ENCODE measurements at regions not wholly inside any gene's neighbourhood (a gene's known extent, or its start where the extent isn't known, plus 50 kb on each side); places are given as distances from the start of the nearest gene placed in this dataset.
"Not testable (repeated sequence)": the region's sequence is repeated elsewhere in the genome, so short reads cannot be mapped to it uniquely, and the experiment has no call there.

GRCh38 chr16:32947336-32947735, 246.7 kb upstream of the TP53TG3C start:
- H3K4me1 ChIP-seq; DNase-seq (ENCODE audit: low spot score in 2 of 2); in situ Hi-C loops (cut with MboI; ENCODE audit: low sequenced_read_pairs); H3K36me3 ChIP-seq (replicated peaks); H3K4me3 ChIP-seq; H3K9me3 ChIP-seq; H3K27me3 ChIP-seq (ENCODE audit: low read depth): not testable (repeated sequence)

GRCh38 chr16:32946041-32946560, 247.9 kb upstream of the TP53TG3C start:
- H3K4me1 ChIP-seq; H3K36me3 ChIP-seq (replicated peaks); in situ Hi-C loops (cut with MboI; ENCODE audit: low sequenced_read_pairs); DNase-seq (ENCODE audit: low spot score in 2 of 2); H3K4me3 ChIP-seq; H3K9me3 ChIP-seq; H3K27me3 ChIP-seq (ENCODE audit: low read depth): not testable (repeated sequence)

GRCh38 chr16:32945311-32945710, 248.7 kb upstream of the TP53TG3C start:
- in situ Hi-C loops (cut with MboI; ENCODE audit: low sequenced_read_pairs); H3K36me3 ChIP-seq (replicated peaks): not testable (repeated sequence)

GRCh38 chr16:32939845-32940244, 254.2 kb upstream of the TP53TG3C start:
- H3K4me3 ChIP-seq; H3K27me3 ChIP-seq (ENCODE audit: low read depth); in situ Hi-C loops (cut with MboI; ENCODE audit: low sequenced_read_pairs); H3K36me3 ChIP-seq (replicated peaks); DNase-seq (ENCODE audit: low spot score in 2 of 2); H3K4me1 ChIP-seq; H3K9me3 ChIP-seq: not testable (repeated sequence)

More at GRCh38 chr16:32945311-32945710, 248.7 kb upstream of the TP53TG3C start:
- H3K27me3 ChIP-seq (ENCODE audit: low read depth); H3K9me3 ChIP-seq; DNase-seq (ENCODE audit: low spot score in 2 of 2); H3K4me3 ChIP-seq; H3K4me1 ChIP-seq: not testable (repeated sequence)

GRCh38 chr16:32937929-32938328, 256.1 kb upstream of the TP53TG3C start:
- in situ Hi-C loops (cut with MboI; ENCODE audit: low sequenced_read_pairs); H3K9me3 ChIP-seq; DNase-seq (ENCODE audit: low spot score in 2 of 2); H3K4me3 ChIP-seq; H3K27me3 ChIP-seq (ENCODE audit: low read depth); H3K36me3 ChIP-seq (replicated peaks); H3K4me1 ChIP-seq: not testable (repeated sequence)

GRCh38 chr16:32932240-32933040, 256.5 kb upstream of the TP53TG3 start:
- H3K27me3 ChIP-seq (ENCODE audit: low read depth); H3K9me3 ChIP-seq; in situ Hi-C loops (cut with MboI; ENCODE audit: low sequenced_read_pairs); H3K4me1 ChIP-seq; H3K4me3 ChIP-seq; H3K36me3 ChIP-seq (replicated peaks): not testable (repeated sequence)
- DNase-seq (ENCODE audit: low spot score in 2 of 2), result peak in 1 of 2 experiments; percentile 8

GRCh38 chr16:32925192-32925591, 249.2 kb upstream of the TP53TG3 start:
- H3K4me3 ChIP-seq; H3K36me3 ChIP-seq (replicated peaks); H3K9me3 ChIP-seq; in situ Hi-C loops (cut with MboI; ENCODE audit: low sequenced_read_pairs); H3K27me3 ChIP-seq (ENCODE audit: low read depth); DNase-seq (ENCODE audit: low spot score in 2 of 2); H3K4me1 ChIP-seq: not testable (repeated sequence)

GRCh38 chr16:32922578-32922977, 246.6 kb upstream of the TP53TG3 start:
- in situ Hi-C loops (cut with MboI; ENCODE audit: low sequenced_read_pairs); H3K4me3 ChIP-seq; H3K9me3 ChIP-seq; H3K4me1 ChIP-seq; H3K27me3 ChIP-seq (ENCODE audit: low read depth); DNase-seq (ENCODE audit: low spot score in 2 of 2); H3K36me3 ChIP-seq (replicated peaks): not testable (repeated sequence)

GRCh38 chr16:32915346-32915745, 239.4 kb upstream of the TP53TG3 start:
- DNase-seq (ENCODE audit: low spot score in 2 of 2); H3K4me1 ChIP-seq; in situ Hi-C loops (cut with MboI; ENCODE audit: low sequenced_read_pairs); H3K4me3 ChIP-seq; H3K9me3 ChIP-seq; H3K27me3 ChIP-seq (ENCODE audit: low read depth); H3K36me3 ChIP-seq (replicated peaks): not testable (repeated sequence)

GRCh38 chr16:32897782-32898181, 221.8 kb upstream of the TP53TG3 start:
- H3K4me3 ChIP-seq; H3K36me3 ChIP-seq (replicated peaks); H3K27me3 ChIP-seq (ENCODE audit: low read depth); H3K4me1 ChIP-seq; H3K9me3 ChIP-seq; in situ Hi-C loops (cut with MboI; ENCODE audit: low sequenced_read_pairs): not testable (repeated sequence)
- peak in 1 of 2 experiments; percentile 30 for DNase-seq (ENCODE audit: low spot score in 2 of 2)

- H3K27me3 ChIP-seq (ENCODE audit: low read depth); H3K36me3 ChIP-seq (replicated peaks); H3K9me3 ChIP-seq; H3K4me1 ChIP-seq; DNase-seq (ENCODE audit: low spot score in 2 of 2); in situ Hi-C loops (cut with MboI; ENCODE audit: low sequenced_read_pairs); H3K4me3 ChIP-seq: not testable (repeated sequence)
Observed at GRCh38 chr16:32885392-32885791, 209.4 kb upstream of the TP53TG3 start.

- DNase-seq (ENCODE audit: low spot score in 2 of 2); H3K4me3 ChIP-seq; H3K4me1 ChIP-seq; H3K9me3 ChIP-seq; H3K36me3 ChIP-seq (replicated peaks); in situ Hi-C loops (cut with MboI; ENCODE audit: low sequenced_read_pairs); H3K27me3 ChIP-seq (ENCODE audit: low read depth): not testable (repeated sequence)
Observed at GRCh38 chr16:32884556-32884955, 208.6 kb upstream of the TP53TG3 start.

GRCh38 chr16:32882328-32882857, 206.4 kb upstream of the TP53TG3 start:
- DNase-seq (ENCODE audit: low spot score in 2 of 2); H3K9me3 ChIP-seq; H3K4me3 ChIP-seq; H3K27me3 ChIP-seq (ENCODE audit: low read depth); H3K36me3 ChIP-seq (replicated peaks); in situ Hi-C loops (cut with MboI; ENCODE audit: low sequenced_read_pairs); H3K4me1 ChIP-seq: not testable (repeated sequence)

- in situ Hi-C loops (cut with MboI; ENCODE audit: low sequenced_read_pairs); H3K4me1 ChIP-seq; H3K4me3 ChIP-seq; DNase-seq (ENCODE audit: low spot score in 2 of 2); H3K36me3 ChIP-seq (replicated peaks); H3K27me3 ChIP-seq (ENCODE audit: low read depth); H3K9me3 ChIP-seq: not testable (repeated sequence)
Observed at GRCh38 chr16:32881631-32882030, 205.7 kb upstream of the TP53TG3 start.

All from HAP-1 (cell line).